ENCODE measurements at regions not wholly inside any gene's neighbourhood (a gene's known extent, or its start where the extent isn't known, plus 50 kb on each side); places are given as distances from the start of the nearest gene placed in this dataset.
A peak's percentile ranks its signal among the peaks of the same experiment; 100 is the strongest.

DNA sequence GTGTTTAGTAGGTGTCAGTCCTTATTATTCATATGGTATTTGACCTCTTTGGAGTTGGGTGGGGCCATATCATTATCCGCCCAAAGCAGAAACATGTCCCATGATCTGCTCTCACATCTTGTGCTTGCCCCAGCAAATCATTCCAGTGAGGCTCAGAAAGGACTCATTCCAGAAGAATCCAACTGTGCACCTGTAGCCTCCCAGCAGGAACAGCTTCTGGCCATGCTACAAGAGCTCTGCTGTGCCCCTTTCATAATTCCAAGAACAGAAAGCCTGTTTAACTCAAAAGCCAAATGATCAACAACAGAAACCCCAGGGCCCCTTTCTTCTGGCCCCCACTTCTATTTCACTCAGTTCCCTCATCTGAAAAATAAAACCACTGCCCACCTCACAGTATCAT, 673.1 kb downstream of the DIAPH3 start:
- Histone ChIP-seq H3K36me3 (no peaks in the 10 kb centered on the region), H3K27me3 (no peaks in the 10 kb centered on the region), H3K4me1 (peaks cover 0 to 22% (median 2%) of the 10 kb centered on the region in 4 donors), H3K9me3 (no peaks in the 10 kb centered on the region), H3K4me3 (no peak overlapping the region), H3K27ac (no peak overlapping the region)
- no peak for DNase-seq
- 72 to 90% methylated on average over 1 of the region's 1 CpG for WGBS, 2 donors
- intact Hi-C loops (cut with DNase I) = no loop called here
- TF ChIP-seq POLR2AphosphoS5 (IDR thresholded peaks at IDR 0.05) (no peak), POLR2A (IDR thresholded peaks at IDR 0.05) (no peak), EP300 (IDR thresholded peaks at IDR 0.05) (no peak)
- TF ChIP-seq, protein P1, sequence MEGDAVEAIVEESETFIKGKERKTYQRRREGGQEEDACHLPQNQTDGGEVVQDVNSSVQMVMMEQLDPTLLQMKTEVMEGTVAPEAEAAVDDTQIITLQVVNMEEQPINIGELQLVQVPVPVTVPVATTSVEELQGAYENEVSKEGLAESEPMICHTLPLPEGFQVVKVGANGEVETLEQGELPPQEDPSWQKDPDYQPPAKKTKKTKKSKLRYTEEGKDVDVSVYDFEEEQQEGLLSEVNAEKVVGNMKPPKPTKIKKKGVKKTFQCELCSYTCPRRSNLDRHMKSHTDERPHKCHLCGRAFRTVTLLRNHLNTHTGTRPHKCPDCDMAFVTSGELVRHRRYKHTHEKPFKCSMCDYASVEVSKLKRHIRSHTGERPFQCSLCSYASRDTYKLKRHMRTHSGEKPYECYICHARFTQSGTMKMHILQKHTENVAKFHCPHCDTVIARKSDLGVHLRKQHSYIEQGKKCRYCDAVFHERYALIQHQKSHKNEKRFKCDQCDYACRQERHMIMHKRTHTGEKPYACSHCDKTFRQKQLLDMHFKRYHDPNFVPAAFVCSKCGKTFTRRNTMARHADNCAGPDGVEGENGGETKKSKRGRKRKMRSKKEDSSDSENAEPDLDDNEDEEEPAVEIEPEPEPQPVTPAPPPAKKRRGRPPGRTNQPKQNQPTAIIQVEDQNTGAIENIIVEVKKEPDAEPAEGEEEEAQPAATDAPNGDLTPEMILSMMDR (IDR thresholded peaks at IDR 0.05) = no peak

DNA sequence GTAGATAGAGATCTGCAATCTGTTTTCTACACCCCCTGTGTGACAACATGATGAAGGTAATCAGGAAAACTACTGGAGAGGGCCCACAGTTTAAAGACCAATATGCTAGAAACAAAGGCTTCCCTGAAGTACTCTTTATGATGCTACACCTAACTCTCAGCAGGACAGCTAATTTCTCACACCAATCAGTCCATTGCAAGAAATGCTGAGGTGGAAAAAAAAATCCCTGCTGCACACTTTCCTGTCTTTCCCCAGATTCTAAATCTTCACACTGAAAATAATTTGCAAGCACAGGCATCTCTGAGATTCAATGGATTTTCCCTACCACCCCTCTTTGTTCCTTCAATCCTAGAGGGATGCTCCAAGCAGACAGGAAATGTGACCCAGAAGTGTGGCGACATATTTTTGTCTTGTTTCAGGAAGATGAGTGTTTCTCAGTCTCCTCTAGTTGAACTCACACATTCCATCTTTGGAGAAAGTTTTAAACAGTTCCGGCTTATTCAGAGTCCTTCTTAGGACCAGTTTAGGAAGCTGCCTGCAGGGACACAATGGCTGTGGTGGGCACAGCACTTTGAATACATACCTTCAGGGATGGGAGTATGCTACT, 671.6 kb downstream of the DIAPH3 start:
- Histone ChIP-seq H3K36me3 (no peaks in the 10 kb centered on the region), H3K27ac (no peak overlapping the region), H3K4me3 (no peak overlapping the region), H3K27me3 (no peaks in the 10 kb centered on the region), H3K9me3 (no peaks in the 10 kb centered on the region), H3K4me1 (peaks cover 0 to 22% (median 2%) of the 10 kb centered on the region in 4 donors)
- intact Hi-C loops (cut with DNase I) = no loop called here
- 80 to 87% methylated on average over 2 of the region's 2 CpGs for WGBS, 2 donors
- no peak for DNase-seq
- TF ChIP-seq POLR2AphosphoS5 (IDR thresholded peaks at IDR 0.05) = no peak
- TF ChIP-seq, protein P1 (IDR thresholded peaks at IDR 0.05) = no peak
- no peak for TF ChIP-seq POLR2A (IDR thresholded peaks at IDR 0.05)
- no peak for TF ChIP-seq EP300 (IDR thresholded peaks at IDR 0.05)

DNA sequence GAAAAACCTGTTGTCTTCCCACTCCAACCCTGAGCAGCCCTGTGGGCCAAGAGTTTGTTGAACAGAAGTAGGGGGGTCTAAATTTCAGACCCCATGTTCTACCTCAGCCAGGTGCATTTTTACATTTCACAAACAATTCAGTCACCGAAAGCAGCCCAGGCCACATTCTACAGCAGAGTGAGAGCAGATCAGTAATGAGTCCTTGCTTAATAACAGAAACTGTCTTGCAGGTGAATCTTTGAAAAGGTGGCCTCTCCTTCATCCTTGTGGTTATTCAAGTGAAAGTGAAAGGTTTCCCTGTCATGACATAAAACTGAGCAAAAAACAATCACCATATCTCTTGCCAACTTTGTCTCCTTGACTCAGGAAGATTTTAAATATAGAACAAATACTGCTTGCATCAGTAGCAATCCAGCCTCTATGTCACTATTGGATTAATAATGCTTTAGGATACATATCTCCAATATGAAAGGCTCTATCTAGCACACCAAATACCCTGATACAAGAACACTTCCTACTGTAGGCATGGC, 670.2 kb downstream of the DIAPH3 start:
- WGBS, 2 donors = 91 to 92% methylated on average over 1 of the region's 1 CpG

DNA sequence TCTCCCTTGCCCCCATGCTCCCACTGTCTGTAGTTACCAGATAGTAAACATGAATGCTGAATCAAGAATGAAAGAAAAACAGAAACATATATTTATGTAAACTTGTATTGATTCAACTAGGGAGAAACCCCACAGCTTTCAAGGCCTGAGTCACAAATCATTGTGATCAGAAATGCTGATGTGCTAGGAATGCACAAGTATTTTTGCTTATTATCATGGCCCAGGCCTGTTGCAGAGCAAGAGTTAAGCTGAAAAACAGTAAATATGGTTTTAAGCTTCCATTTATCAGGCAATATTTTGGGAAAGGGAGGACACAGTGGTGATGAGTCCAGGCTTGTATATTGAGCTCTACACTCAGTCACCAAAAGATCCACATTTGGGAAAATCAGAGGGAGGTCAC, 669.6 kb downstream of the DIAPH3 start:
- Histone ChIP-seq H3K27ac (no peak overlapping the region), H3K36me3 (no peaks in the 10 kb centered on the region), H3K27me3 (no peaks in the 10 kb centered on the region), H3K4me3 (no peak overlapping the region), H3K9me3 (no peaks in the 10 kb centered on the region), H3K4me1 (peaks cover 0 to 11% (median 0%) of the 10 kb centered on the region in 4 donors)
- intact Hi-C loops (cut with DNase I) = no loop called here
- no peak for TF ChIP-seq POLR2AphosphoS5 (IDR thresholded peaks at IDR 0.05)
- TF ChIP-seq, protein P1 (IDR thresholded peaks at IDR 0.05) = no peak
- TF ChIP-seq POLR2A (IDR thresholded peaks at IDR 0.05) = no peak
- no peak for TF ChIP-seq EP300 (IDR thresholded peaks at IDR 0.05)
- DNase-seq = no peak

More for the DNA sequence above, 670.2 kb downstream of the DIAPH3 start:
- intact Hi-C loops (cut with DNase I) = no loop called here
- H3K36me3 ChIP-seq = no peaks in the 10 kb centered on the region
- DNase-seq = no peak
- peaks cover 0 to 14% (median 1%) of the 10 kb centered on the region in 4 donors for H3K4me1 ChIP-seq
- TF ChIP-seq, protein P1 (IDR thresholded peaks at IDR 0.05) = no peak
- TF ChIP-seq POLR2AphosphoS5 (IDR thresholded peaks at IDR 0.05) = no peak
- no peak for TF ChIP-seq POLR2A (IDR thresholded peaks at IDR 0.05)
- no peak for TF ChIP-seq EP300 (IDR thresholded peaks at IDR 0.05)
- no peaks in the 10 kb centered on the region for H3K27me3 ChIP-seq
- H3K9me3 ChIP-seq = no peaks in the 10 kb centered on the region
- no peak overlapping the region for H3K4me3 ChIP-seq
- no peak overlapping the region for H3K27ac ChIP-seq

DNA sequence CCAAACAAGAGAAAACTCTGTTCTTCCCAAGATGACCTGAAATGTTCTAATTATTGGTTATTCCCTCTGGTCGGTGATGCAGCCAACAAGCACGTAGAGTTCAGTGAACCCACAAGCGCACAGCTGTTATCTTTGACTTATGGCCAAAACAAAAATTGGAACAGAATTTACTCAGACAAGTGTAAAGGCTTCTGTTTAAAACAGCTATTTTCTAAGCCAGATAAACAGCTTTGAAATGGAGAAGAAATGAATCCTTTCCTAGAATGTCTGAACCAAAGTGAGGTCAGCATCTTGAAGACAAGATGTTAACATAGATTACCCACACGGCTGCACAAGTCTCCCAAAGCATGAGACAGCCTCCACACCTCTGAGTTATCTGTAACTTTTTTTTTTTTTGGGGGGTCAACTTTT, 669.2 kb downstream of the DIAPH3 start:
- intact Hi-C loops (cut with DNase I) = no loop called here
- no peaks in the 10 kb centered on the region for H3K36me3 ChIP-seq
- H3K27ac ChIP-seq = no peak overlapping the region
- WGBS, 2 donors = 79 to 80% methylated on average over 4 of the region's 4 CpGs
- no peaks in the 10 kb centered on the region for H3K27me3 ChIP-seq
- H3K9me3 ChIP-seq = no peaks in the 10 kb centered on the region
- peak; percentile 66 for DNase-seq
- H3K4me3 ChIP-seq = no peak overlapping the region
- peak in 1 of 4 donors; percentile 23 for TF ChIP-seq POLR2AphosphoS5 (IDR thresholded peaks at IDR 0.05)
- TF ChIP-seq, protein P1 (IDR thresholded peaks at IDR 0.05) = no peak
- TF ChIP-seq EP300 (IDR thresholded peaks at IDR 0.05) = no peak
- peaks cover 0 to 11% (median 0%) of the 10 kb centered on the region in 4 donors for H3K4me1 ChIP-seq

All from sigmoid colon (tissue), 6 donors.